ENCODE measurements at regions not wholly inside any gene's neighbourhood (a gene's known extent, or its start where the extent isn't known, plus 50 kb on each side); places are given as distances from the start of the nearest gene placed in this dataset.
"Not testable (repeated sequence)": the region's sequence is repeated elsewhere in the genome, so short reads cannot be mapped to it uniquely, and the experiment has no call there.

DNA sequence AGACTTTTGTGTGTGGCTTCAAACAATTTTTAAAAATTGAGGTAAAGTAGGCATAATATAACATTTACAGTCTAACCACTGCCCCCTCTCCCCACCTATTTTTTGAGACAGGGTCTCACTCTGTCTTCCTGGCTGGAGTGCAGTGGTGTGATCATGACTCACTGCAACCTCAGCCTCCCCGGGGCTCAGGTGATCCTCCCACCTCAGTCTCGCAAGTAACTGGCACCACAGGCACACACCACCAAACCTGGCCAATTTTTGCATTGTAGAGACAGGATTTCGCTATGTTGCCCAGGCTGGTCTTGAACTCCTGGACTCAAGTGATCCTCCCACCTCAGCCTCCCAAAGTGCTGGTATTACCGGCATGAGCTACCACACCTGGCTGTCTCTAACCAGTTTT lies 161.8 kb downstream of the GOSR1 start:
- TF ChIP-seq CTCF, POLR2A (IDR thresholded peaks at IDR 0.05): not testable (repeated sequence)

All from ovary (tissue), 3 donors.